Stimulated activated naive B cell treated with anti-CD40 and anti-IgM and Interleukin-4, amounts not matched to agents 10 μg/mL and 1 μg/mL and 100 μg/mL, for 72 hours (primary cell): ENCODE measurements at regions not wholly inside any gene's neighbourhood (a gene's known extent, or its start where the extent isn't known, plus 50 kb on each side); places are given as distances from the start of the nearest gene placed in this dataset.

Experiments
- ATAC-seq, 2 donors: fragments of 150-1000 bp; cut with Tn5 transposase; replicated peaks; 2 replicates each; pipeline ENCODE4 v1.10.0; 2021; ENCODE audit warnings: moderate library complexity in 1 of 2
- DNase-seq: peaks from one replicate; pipeline ENCODE4 v3.0.0; 2021
- H3K27ac Mint-ChIP-seq: one replicate; pipeline ENCODE4 v1.8.0; 2022; ENCODE audit warnings: mild to moderate bottlenecking, mixed read lengths
- H3K27me3 Mint-ChIP-seq, 2 donors: one replicate each; pipeline ENCODE4 v1.8.0; 2022; ENCODE audit warnings: mixed read lengths in 2 of 2
- H3K36me3 Mint-ChIP-seq, 2 donors: one replicate each; pipeline ENCODE4 v1.8.0; 2022; ENCODE audit warnings: mixed read lengths in 2 of 2, mild to moderate bottlenecking in 1 of 2
- H3K4me1 Mint-ChIP-seq, 2 donors: one replicate each; pipeline ENCODE4 v1.8.0; 2022; ENCODE audit warnings: mixed read lengths in 2 of 2, mild to moderate bottlenecking in 1 of 2
- H3K4me3 Mint-ChIP-seq, 2 donors: one replicate each; pipeline ENCODE4 v1.8.0; 2022; ENCODE audit warnings: mild to moderate bottlenecking in 2 of 2, mixed read lengths in 2 of 2, moderate library complexity in 1 of 2
- H3K9me3 Mint-ChIP-seq, 2 donors: one replicate each; pipeline ENCODE4 v1.8.0; 2022; ENCODE audit warnings: mixed read lengths in 2 of 2, mild to moderate bottlenecking in 1 of 2

DNA sequence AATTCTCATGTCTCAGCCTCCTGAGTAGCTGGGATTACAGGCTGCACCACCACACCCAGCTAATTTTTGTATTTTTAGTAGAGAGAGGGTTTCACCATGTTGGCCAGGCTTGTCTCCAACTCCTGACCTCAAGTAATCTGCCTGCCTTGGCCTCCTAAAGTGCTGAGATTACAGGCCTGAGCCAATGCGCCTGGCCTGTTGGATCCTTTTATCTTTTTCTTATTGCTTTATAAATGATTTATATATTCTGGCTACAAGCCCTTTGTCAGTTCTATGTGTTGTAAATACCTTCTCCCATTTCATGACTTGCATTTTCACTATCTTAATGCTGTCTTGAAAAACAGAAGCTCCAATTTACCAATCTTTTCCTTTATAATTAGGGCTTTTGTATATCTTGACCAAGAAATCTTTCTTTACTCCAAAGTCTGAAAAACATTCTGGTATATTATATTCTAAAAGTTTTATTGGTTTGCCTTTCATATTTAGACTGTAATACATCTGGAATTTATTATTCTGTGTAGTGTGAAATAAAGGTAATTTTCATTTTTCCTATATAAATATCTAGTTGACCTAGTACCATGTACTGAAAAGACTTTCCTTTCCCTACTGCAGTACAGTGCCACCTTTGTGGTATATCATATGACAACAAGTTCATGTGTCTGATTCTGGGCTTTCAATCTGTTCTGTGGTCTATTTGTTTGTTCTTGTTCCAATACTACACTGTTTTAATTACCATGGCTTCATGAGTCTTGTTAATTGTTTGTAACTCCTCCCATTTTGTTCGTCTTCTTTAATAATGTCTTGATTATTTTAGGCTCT is 52.9 kb upstream of the RNU6-1 start:
- no peak for DNase-seq
- peaks cover 0 to 11% of the 10 kb centered on the region in 2 donors for H3K36me3 Mint-ChIP-seq
- peaks cover 7 to 18% of the 10 kb centered on the region in 2 donors for H3K9me3 Mint-ChIP-seq
- no peaks in the 10 kb centered on the region for H3K4me1 Mint-ChIP-seq
- no peak for ATAC-seq
- peaks cover 12 to 27% of the 10 kb centered on the region in 2 donors for H3K27me3 Mint-ChIP-seq
- H3K27ac Mint-ChIP-seq: no peak overlapping the region
- no peak overlapping the region for H3K4me3 Mint-ChIP-seq

DNA sequence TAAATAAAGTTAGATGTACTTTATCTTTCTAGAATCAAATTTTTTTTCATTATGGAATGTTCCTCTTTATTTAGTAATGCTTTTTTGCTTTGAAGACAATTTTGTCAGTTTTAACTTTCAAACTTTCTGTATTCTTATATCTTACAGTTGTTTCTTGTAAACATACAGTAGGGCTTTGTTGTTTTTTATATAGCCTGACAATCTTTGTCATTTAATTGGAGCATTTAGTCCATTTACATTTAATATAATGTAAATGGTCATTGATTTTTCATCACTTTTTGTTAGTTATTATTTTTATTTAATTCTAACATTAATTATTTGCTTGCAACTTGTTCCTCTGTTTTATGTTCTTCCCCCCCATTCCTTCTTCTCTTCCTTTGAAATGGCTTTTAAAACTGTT is 55.4 kb upstream of the RNU6-1 start:
- ATAC-seq (no peak), DNase-seq (no peak)
- peaks cover 5 to 7% of the 10 kb centered on the region in 2 donors for H3K9me3 Mint-ChIP-seq
- no peaks in the 10 kb centered on the region for H3K4me1 Mint-ChIP-seq
- H3K27me3 Mint-ChIP-seq: peaks cover 4 to 8% of the 10 kb centered on the region in 2 donors
- H3K36me3 Mint-ChIP-seq: peaks cover 0 to under 1% of the 10 kb centered on the region in 2 donors
- H3K4me3 Mint-ChIP-seq: no peak overlapping the region
- H3K27ac Mint-ChIP-seq: no peak overlapping the region

DNA sequence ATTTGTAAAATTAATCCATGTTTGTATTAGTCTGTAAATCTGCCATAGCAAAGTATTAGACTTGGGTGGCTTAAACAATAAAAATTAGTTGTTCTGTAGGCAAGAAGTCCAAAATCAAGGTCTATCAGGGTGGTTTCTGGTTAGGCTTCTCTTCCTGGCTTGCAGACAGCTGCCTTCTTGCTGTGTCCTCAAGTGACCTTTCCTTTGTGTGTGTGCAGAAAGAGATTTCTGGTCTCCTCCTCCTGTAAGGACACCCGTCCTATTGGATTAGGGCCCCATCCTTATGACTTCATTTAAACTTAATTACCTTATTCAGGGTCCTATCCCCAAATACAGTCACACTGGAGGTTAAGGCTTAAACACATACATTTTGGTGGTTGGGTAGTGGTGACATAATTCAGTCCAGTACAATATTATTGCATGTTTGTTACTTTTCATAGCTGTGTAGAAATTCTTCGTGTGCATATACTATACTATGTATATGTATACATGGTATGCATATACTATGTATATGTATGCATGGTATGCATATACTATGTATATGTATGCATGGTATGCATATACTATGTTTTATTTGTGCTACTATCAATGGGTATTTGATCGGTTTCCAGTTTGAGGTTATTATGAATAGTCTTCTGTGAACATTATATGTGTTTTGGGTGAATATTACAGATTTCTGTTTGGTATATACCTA is 57.9 kb upstream of the RNU6-1 start:
- peaks cover 5 to 7% of the 10 kb centered on the region in 2 donors for H3K9me3 Mint-ChIP-seq
- ATAC-seq (no peak), DNase-seq (no peak)
- no peaks in the 10 kb centered on the region for H3K36me3 Mint-ChIP-seq
- no peak overlapping the region for H3K4me3 Mint-ChIP-seq
- no peak overlapping the region for H3K27ac Mint-ChIP-seq
- H3K27me3 Mint-ChIP-seq: peaks cover 0 to 4% of the 10 kb centered on the region in 2 donors
- H3K4me1 Mint-ChIP-seq: peaks cover 0 to under 1% of the 10 kb centered on the region in 2 donors

DNA sequence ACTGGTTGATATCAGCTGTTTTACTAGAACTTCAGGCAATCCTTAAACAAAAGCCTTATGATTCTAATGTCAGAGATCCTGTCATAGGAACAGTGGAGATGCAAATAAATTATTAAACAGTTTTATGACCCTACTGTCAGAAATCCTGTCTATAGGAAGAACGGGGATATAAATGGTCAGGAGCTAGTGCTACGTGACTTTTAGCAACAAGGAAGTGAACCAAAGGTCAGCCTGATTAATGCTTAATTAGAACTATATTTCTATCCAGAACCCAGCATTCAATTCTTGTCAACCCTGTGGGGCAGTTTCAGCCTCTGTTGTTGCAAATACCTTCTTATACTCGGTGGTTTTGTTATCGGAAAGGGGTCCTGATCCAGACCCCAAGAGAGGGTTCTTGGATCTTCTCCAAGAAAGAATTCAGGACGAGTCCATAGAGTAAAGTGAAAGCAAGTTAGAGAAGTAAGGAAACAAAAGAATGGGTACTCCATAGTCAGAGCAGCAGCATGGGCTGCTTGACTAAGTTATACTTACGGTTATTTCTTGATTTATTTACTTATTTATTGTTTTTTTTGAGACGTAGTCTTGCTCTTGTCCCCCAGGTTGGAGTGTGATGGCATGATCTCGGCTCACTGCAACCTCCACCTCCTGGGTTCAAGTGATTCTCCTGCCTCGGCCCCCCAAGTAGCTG is 59.9 kb upstream of the RNU6-1 start:
- DNase-seq (no peak), ATAC-seq (no peak)
- H3K4me1 Mint-ChIP-seq: peaks cover 0 to 2% of the 10 kb centered on the region in 2 donors
- no peaks in the 10 kb centered on the region for H3K36me3 Mint-ChIP-seq
- peaks cover 5 to 7% of the 10 kb centered on the region in 2 donors for H3K9me3 Mint-ChIP-seq
- no peak overlapping the region for H3K27ac Mint-ChIP-seq
- peaks cover 0 to 4% of the 10 kb centered on the region in 2 donors for H3K27me3 Mint-ChIP-seq
- no peak overlapping the region for H3K4me3 Mint-ChIP-seq

DNA sequence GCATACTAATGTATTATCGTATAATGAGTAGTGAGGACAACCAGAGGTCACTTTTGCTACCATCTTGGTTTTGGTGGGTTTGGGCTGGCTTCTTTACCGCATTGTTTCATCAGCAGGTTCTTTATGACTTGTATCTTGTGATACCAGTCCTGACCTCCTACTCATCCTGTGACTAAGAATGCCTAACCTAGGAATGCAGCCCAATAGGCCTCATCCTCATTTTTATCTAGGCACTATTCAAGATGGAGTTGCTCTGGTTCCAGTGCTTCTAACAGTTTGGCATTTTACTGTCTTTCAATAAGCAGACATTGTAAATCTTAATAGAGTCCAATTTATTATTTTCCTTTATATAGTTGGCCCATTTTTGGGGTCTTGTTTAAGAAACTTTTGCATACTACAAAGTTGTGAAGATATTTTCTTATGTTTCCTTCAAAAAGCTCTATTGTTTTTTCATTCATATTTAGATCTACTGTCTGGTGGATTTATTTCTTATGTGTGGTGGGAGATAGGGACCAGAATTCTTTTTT is 60.8 kb upstream of the RNU6-1 start:
- Mint-ChIP-seq H3K4me3 (no peak overlapping the region), H3K27me3 (peaks cover 0 to 4% of the 10 kb centered on the region in 2 donors), H3K27ac (no peak overlapping the region), H3K4me1 (peaks cover 0 to 2% of the 10 kb centered on the region in 2 donors), H3K36me3 (no peaks in the 10 kb centered on the region), H3K9me3 (peaks cover 2 to 3% of the 10 kb centered on the region in 2 donors)
- DNase-seq: no peak
- ATAC-seq: no peak

DNA sequence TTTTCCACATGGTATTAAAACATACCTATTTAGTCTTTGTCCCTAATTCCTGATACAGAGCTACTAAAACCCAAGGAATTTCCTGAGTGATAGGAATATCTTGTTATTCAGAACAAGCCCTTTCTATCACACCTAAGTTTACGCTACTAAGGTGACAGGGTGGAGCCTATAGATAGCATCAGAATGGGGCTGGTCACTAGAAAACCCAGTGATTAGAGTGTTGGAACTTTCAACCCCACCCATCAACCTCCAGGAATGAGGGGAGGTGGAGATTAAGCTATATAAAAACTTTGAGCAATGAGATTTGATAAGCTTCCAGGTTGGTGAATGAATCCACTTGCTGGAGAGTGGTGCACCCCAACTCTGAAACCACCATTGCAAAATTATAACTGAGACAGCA is 62.1 kb upstream of the RNU6-1 start:
- ATAC-seq: no peak
- DNase-seq: no peak
- Mint-ChIP-seq H3K27me3 (no peaks in the 10 kb centered on the region), H3K4me1 (peaks cover 0 to 2% of the 10 kb centered on the region in 2 donors), H3K36me3 (no peaks in the 10 kb centered on the region), H3K4me3 (no peak overlapping the region), H3K9me3 (no peaks in the 10 kb centered on the region), H3K27ac (no peak overlapping the region)

DNA sequence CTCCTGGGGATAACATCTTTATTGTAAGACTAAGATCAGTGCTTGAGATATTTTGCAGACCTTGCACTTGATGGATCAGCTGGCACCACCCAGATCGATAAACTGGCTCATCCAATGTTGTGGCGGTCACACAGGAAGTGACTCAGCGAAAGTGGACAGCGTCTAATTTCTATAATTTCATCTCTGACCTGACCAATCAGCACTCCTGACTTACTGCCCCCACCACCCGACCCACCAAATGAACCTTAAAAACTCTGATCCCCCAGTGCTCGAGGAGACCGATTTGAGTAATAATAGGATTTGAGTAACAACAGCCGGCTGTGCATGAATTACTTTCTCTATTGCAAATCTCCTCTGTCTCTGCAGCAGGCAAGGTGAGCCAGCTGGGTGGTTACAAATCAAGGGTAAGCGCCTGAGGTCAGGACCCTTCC is 62.7 kb upstream of the RNU6-1 start:
- Mint-ChIP-seq H3K36me3 (no peaks in the 10 kb centered on the region), H3K27me3 (no peaks in the 10 kb centered on the region), H3K27ac (no peak overlapping the region), H3K4me1 (peaks cover 0 to 2% of the 10 kb centered on the region in 2 donors), H3K4me3 (no peak overlapping the region), H3K9me3 (no peaks in the 10 kb centered on the region)
- ATAC-seq (peak in 1 of 2 donors; percentile 29), DNase-seq (no peak)

DNA sequence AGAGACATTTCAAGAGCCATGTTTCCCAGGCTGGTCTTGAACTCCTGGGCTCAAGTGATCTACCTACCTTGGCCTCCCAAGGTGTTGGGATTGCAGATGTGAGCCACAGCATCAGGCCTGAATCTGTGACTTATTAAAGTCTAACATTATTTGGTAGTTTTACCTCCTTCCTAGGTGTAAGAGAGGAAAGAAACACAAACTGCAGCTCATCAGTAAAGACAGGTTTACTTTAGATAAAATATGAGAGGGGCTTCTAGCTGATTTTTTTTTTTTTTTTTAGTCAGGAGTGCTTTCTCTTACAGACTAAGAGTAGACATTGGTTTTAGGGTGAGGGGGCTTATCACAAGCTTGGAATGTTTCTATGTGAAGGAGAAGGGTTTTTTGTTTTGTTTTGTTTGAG is 63.9 kb upstream of the RNU6-1 start:
- H3K36me3 Mint-ChIP-seq: no peaks in the 10 kb centered on the region
- no peaks in the 10 kb centered on the region for H3K9me3 Mint-ChIP-seq
- ATAC-seq (no peak), DNase-seq (no peak)
- peaks cover 0 to 2% of the 10 kb centered on the region in 2 donors for H3K4me1 Mint-ChIP-seq
- H3K27me3 Mint-ChIP-seq: no peaks in the 10 kb centered on the region
- H3K4me3 Mint-ChIP-seq: no peak overlapping the region
- H3K27ac Mint-ChIP-seq: no peak overlapping the region

DNA sequence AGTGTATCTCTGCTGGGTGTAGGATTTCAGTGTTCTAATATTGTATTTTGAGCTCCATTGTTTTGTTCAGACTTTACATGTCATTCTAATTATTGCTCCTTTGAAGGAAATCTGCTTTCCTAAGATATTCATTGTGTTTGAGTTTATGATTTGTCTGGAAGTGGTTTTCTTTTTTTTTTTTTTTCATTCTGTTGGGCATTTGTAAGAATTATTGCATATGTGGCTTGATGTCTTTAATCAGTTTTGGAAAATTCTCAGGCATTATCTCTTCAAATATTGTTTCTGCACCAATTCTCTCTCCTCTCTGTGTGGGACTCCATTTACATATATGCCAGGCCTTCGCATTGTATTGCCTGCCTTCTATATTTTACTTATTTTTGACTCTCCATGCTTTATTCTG is 65.8 kb upstream of the RNU6-1 start:
- no peaks in the 10 kb centered on the region for H3K36me3 Mint-ChIP-seq
- no peak overlapping the region for H3K27ac Mint-ChIP-seq
- H3K4me1 Mint-ChIP-seq: peaks cover 0 to 2% of the 10 kb centered on the region in 2 donors
- no peak overlapping the region for H3K4me3 Mint-ChIP-seq
- ATAC-seq (no peak), DNase-seq (no peak)
- peaks cover 0 to 7% of the 10 kb centered on the region in 2 donors for H3K9me3 Mint-ChIP-seq
- H3K27me3 Mint-ChIP-seq: no peaks in the 10 kb centered on the region

DNA sequence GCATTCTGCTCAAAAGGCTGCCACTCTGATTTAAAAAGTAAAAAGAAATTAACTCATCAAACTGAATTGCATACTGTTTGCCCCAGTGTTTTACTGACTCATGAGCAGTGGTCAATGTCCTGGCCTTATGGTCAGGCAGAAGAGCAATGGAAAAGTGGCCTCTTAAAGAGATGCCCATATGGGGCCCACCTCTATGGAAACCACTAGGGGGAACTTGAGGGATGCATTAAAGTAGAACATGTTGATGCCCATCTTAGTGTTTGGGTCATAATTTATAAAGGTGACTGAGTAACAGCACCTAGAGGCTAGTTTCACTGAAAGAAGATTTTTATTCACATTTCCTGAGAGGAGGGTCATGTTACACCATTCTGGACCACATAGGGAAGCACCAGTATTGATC is 66.5 kb upstream of the RNU6-1 start:
- H3K4me3 Mint-ChIP-seq: no peak overlapping the region
- ATAC-seq (no peak), DNase-seq (no peak)
- H3K4me1 Mint-ChIP-seq: peaks cover 0 to 2% of the 10 kb centered on the region in 2 donors
- H3K27me3 Mint-ChIP-seq: no peaks in the 10 kb centered on the region
- no peak overlapping the region for H3K27ac Mint-ChIP-seq
- no peaks in the 10 kb centered on the region for H3K36me3 Mint-ChIP-seq
- peaks cover 0 to 9% of the 10 kb centered on the region in 2 donors for H3K9me3 Mint-ChIP-seq

DNA sequence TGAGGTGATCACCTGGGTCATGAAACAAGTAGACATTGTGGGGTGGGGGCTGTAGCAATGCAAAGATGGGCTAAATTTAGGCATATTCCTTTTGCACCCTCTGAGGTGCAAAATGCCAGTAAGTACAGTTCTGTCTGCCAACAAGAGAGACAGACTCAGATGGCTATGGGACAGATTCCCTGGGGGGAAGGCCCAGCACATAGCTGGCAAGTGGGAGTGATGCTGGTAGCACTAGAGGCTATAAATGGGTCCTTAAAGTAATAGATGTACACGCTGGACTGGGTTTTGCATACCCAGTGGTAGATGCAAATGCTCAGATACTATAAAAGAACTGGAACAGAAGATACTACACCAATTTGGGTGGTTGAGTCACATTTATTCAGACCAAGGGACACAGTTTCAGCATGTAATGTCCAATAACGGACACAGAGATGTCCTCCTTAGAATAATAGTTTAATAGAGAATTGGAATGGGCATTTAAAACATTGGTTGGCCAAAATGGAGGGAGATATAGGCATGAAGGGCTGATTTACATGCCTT is 67.4 kb upstream of the RNU6-1 start:
- H3K27me3 Mint-ChIP-seq: no peaks in the 10 kb centered on the region
- H3K36me3 Mint-ChIP-seq: peaks cover 0 to 3% of the 10 kb centered on the region in 2 donors
- peaks cover 0 to 9% of the 10 kb centered on the region in 2 donors for H3K9me3 Mint-ChIP-seq
- DNase-seq: no peak
- H3K4me3 Mint-ChIP-seq: no peak overlapping the region
- no peak overlapping the region for H3K27ac Mint-ChIP-seq
- peaks cover 0 to 5% of the 10 kb centered on the region in 2 donors for H3K4me1 Mint-ChIP-seq
- ATAC-seq: no peak

DNA sequence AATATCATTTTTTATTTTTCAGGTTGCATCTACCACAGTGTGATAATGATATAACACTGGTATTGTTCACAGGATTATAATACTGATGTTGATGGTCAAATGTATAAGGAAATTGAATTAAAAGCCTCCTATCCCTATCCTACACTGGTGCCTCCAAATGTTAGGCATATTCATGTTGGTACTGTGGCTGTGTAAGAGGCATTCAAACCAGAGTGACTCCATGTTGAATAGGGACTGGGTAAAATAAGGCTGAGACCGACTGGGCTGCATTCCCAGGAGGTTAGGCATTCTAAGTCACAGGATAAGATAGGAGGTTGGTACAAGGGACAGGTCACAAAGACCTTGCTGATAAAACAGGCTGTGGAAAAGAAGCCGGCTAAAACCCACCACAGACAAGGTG is 68.9 kb upstream of the RNU6-1 start:
- no peak overlapping the region for H3K27ac Mint-ChIP-seq
- peaks cover 0 to 3% of the 10 kb centered on the region in 2 donors for H3K36me3 Mint-ChIP-seq
- H3K9me3 Mint-ChIP-seq: peaks cover 0 to 11% of the 10 kb centered on the region in 2 donors
- DNase-seq (no peak), ATAC-seq (no peak)
- no peaks in the 10 kb centered on the region for H3K27me3 Mint-ChIP-seq
- H3K4me3 Mint-ChIP-seq: no peak overlapping the region
- peaks cover 0 to 3% of the 10 kb centered on the region in 2 donors for H3K4me1 Mint-ChIP-seq

DNA sequence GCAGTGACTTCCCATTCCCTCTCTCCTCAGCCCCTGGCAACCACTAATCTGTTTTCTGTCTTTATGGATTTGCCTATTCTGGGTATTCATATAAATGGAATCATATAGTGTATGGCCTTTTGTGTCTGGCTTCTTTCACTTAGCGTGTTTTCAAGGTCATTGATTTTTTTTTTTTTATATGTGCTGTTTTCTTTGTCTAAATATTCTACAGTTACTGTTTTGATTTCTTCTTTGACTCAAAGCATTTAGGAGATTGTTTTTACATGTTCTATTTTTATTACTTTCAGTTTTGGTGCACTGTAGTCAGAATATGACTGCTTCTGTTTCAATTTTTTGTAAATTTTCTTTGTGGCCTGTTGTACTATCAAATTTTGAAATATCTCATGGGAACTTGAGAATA is 71.9 kb upstream of the RNU6-1 start:
- Mint-ChIP-seq H3K4me1 (peaks cover 0 to 3% of the 10 kb centered on the region in 2 donors), H3K27ac (no peak overlapping the region), H3K36me3 (peaks cover 0 to 3% of the 10 kb centered on the region in 2 donors), H3K4me3 (no peak overlapping the region), H3K9me3 (peaks cover 0 to 11% of the 10 kb centered on the region in 2 donors), H3K27me3 (no peaks in the 10 kb centered on the region)
- ATAC-seq (no peak), DNase-seq (no peak)

DNA sequence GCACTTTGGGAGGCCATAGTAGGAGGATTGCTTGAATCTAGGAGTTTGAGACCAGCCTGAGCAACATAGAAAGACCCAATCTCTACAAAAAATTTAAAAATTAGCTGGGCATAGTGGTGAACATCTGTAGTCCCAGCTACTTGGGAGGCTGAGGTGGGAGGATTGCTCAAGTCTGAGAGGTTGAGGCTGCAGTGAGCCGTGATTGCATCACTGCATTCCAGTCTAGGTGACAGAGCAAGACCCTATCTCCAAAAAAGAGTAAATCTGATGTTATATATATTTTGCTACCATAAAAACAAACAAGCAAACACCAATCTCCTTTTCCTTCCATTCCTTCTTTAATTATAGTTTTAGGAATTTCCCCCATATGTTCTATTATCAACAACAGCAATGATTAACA is 74.2 kb upstream of the RNU6-1 start:
- peaks cover 9 to 18% of the 10 kb centered on the region in 2 donors for H3K9me3 Mint-ChIP-seq
- ATAC-seq (no peak), DNase-seq (no peak)
- H3K27me3 Mint-ChIP-seq: no peaks in the 10 kb centered on the region
- H3K4me1 Mint-ChIP-seq: peaks cover 0 to 3% of the 10 kb centered on the region in 2 donors
- H3K36me3 Mint-ChIP-seq: peaks cover 8 to 12% of the 10 kb centered on the region in 2 donors
- H3K27ac Mint-ChIP-seq: no peak overlapping the region
- H3K4me3 Mint-ChIP-seq: no peak overlapping the region
